ENCODE measurements at regions not wholly inside any gene's neighbourhood (a gene's known extent, or its start where the extent isn't known, plus 50 kb on each side); places are given as distances from the start of the nearest gene placed in this dataset.
A peak's percentile ranks its signal among the peaks of the same experiment; 100 is the strongest.

- Mint-ChIP-seq H3K4me1 (peaks cover 6 to 16% (median 10%) of the 10 kb centered on the region in 7 donors), H3K9me3 (peaks cover 0 to 5% (median 0%) of the 10 kb centered on the region in 11 donors), H3K36me3 (no peaks in the 10 kb centered on the region), H3K27ac (no peak overlapping the region), H3K27me3 (peaks cover 27 to 53% (median 47%) of the 10 kb centered on the region in 5 donors), H3K4me3 (no peak overlapping the region)
- Histone ChIP-seq H3K36me3 (ENCODE audit: control insufficient read depth in 2 of 3, insufficient read depth in 3 of 3, low read length in 3 of 3) (no peaks in the 10 kb centered on the region), H3K27ac (ENCODE audit: low read depth, low read length) (no peak overlapping the region), H3K4me3 (ENCODE audit: low read length) (no peak overlapping the region), H3K4me1 (ENCODE audit: control insufficient read depth in 2 of 2, insufficient read depth in 2 of 2, low read length in 2 of 2) (peaks cover 0 to 5% of the 10 kb centered on the region in 2 donors), H3K27me3 (ENCODE audit: control insufficient read depth in 2 of 2, insufficient read depth in 2 of 2, low read length in 2 of 2) (peaks cover 0 to 2% of the 10 kb centered on the region in 2 donors), H3K9me3 (ENCODE audit: control insufficient read depth in 2 of 3, low read length in 3 of 3) (no peaks in the 10 kb centered on the region)
- ChIA-PET CTCF (no interaction called here), POLR2A (no interaction called here)
- intact Hi-C loops (cut with micrococcal nuclease): no loop called here
- DNase-seq (no peak), ATAC-seq (no peak)
These were observed 210.2 kb upstream of the PKDCC start for GRCh38 chr2:41837610-41838009.

GRCh38 chr2:41840702-41841551 lies 206.9 kb upstream of the PKDCC start:
- Histone ChIP-seq H3K4me1 (ENCODE audit: control insufficient read depth in 2 of 2, insufficient read depth in 2 of 2, low read length in 2 of 2) (peaks cover 0 to 5% of the 10 kb centered on the region in 2 donors), H3K36me3 (ENCODE audit: control insufficient read depth in 2 of 3, insufficient read depth in 3 of 3, low read length in 3 of 3) (no peaks in the 10 kb centered on the region), H3K9me3 (ENCODE audit: control insufficient read depth in 2 of 3, low read length in 3 of 3) (no peaks in the 10 kb centered on the region), H3K4me3 (ENCODE audit: low read length) (peak overlapping the region; percentile 90), H3K27ac (ENCODE audit: low read depth, low read length) (peak overlapping the region; percentile 83), H3K27me3 (ENCODE audit: control insufficient read depth in 2 of 2, insufficient read depth in 2 of 2, low read length in 2 of 2) (no peaks in the 10 kb centered on the region)
- DNase-seq (peak; percentile 93 to 98 (median 97)), ATAC-seq (peak; percentile 99)
- Mint-ChIP-seq H3K27me3 (peaks cover 18 to 34% (median 24%) of the 10 kb centered on the region in 5 donors), H3K4me3 (peak overlapping the region; percentile 90 to 99 (median 95)), H3K36me3 (no peaks in the 10 kb centered on the region), H3K4me1 (peaks cover 6 to 16% (median 10%) of the 10 kb centered on the region in 7 donors), H3K27ac (peak overlapping the region; percentile 84 to 99 (median 96)), H3K9me3 (peaks cover 0 to 5% (median 0%) of the 10 kb centered on the region in 11 donors)
- ChIA-PET CTCF (interaction anchor here (0.7 to 1.5 kb wide), 8 partner anchors 11 to 487 kb away, joined by 3 to 5 read pairs (median 4); no protein-coding TSS in a partner anchor), POLR2A (interaction anchor here (0.6 to 2.0 kb wide), 8 partner anchors 9 to 1752 kb away, joined by 3 to 5 read pairs (median 3); no protein-coding TSS in a partner anchor)
- intact Hi-C loops (cut with micrococcal nuclease): loop anchor here (1.0 to 10.0 kb wide), 17 partner anchors 28 to 1386 kb away; partner anchors contain the start of genes COX7A2L (in 2 of the 2), KCNG3 (in 2 of the 2), EML4 (in 1 of the 2) and MTA3 (in 1 of the 2)

DNA sequence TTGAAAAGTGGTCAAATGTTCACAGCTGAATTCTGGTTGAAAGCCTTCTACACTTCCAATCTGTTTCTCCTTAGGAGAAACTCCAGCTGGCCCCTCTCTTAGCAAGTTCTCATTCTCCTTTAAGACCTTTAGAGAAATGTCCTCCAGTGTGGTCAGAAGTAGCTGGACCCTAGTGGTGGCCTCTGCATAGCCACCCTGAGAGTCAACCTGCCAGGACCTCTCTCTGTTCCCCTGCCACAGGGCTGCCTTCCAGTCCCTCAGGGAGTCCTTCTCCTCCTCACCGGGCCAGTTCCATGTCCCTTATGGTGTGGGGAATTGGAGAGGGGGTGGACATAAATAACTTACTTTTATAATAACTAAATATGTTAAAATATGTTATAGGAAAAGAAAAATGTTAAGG lies 200.9 kb upstream of the PKDCC start:
- DNase-seq (no peak), ATAC-seq (no peak)
- Mint-ChIP-seq H3K27ac (no peak overlapping the region), H3K4me3 (no peak overlapping the region), H3K4me1 (peaks cover 0 to 3% (median 0%) of the 10 kb centered on the region in 7 donors), H3K27me3 (peaks cover 25 to 35% (median 25%) of the 10 kb centered on the region in 5 donors), H3K9me3 (no peaks in the 10 kb centered on the region), H3K36me3 (no peaks in the 10 kb centered on the region)
- Histone ChIP-seq H3K4me1 (ENCODE audit: control insufficient read depth in 2 of 2, insufficient read depth in 2 of 2, low read length in 2 of 2) (no peaks in the 10 kb centered on the region), H3K27me3 (ENCODE audit: control insufficient read depth in 2 of 2, insufficient read depth in 2 of 2, low read length in 2 of 2) (no peaks in the 10 kb centered on the region), H3K36me3 (ENCODE audit: control insufficient read depth in 2 of 3, insufficient read depth in 3 of 3, low read length in 3 of 3) (no peaks in the 10 kb centered on the region), H3K4me3 (ENCODE audit: low read length) (no peak overlapping the region), H3K9me3 (ENCODE audit: control insufficient read depth in 2 of 3, low read length in 3 of 3) (no peaks in the 10 kb centered on the region), H3K27ac (ENCODE audit: low read depth, low read length) (no peak overlapping the region)
- ChIA-PET POLR2A (no interaction called here), CTCF (interaction anchor here (0.7 to 1.1 kb wide), 4 partner anchors 10 to 239 kb away, joined by 3 to 4 read pairs (median 4); no protein-coding TSS in a partner anchor)
- intact Hi-C loops (cut with micrococcal nuclease): loop anchor here in 1 of 2 donors (10.0 kb wide), 1 partner anchor 648 kb away; the partner anchor contains the start of gene KCNG3

DNA sequence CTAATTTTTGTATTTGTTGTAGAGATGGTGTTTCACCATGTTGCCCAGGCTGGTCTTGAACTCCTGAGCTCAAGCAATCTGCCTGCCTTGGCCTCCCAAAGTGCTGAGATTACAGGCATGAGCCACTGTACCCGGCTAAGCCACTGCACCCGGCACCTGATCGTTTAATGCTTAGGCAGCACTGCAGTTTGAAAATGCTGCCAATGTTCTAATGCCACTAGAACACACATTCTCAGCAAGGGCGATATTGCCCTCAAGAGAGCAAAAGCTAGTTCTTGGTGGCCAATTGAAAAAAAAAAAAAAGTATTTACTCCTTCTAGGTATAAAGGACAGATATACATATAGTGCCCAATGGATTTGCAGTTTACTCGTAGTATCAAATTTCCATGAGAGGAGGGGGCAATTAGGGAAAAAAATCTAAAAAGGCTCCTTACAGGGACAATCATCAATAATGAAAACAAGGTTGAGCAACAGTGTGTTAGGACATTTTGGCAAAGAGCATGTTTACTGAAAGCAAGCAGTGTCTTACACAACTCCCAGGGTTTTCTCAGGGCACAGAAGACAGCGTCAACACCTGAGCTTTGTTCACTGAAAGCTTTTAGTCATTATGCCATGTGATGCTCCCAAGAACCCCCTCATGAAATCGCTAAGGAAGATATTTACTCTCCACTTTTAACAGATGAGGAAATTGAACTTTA lies 199.9 kb upstream of the PKDCC start:
- no peak overlapping the region for H3K27ac ChIP-seq (ENCODE audit: low read depth, low read length)
- intact Hi-C loops (cut with micrococcal nuclease): loop anchor here in 1 of 2 donors (10.0 kb wide), 1 partner anchor 647 kb away; the partner anchor contains the start of gene KCNG3
- H3K4me3 Mint-ChIP-seq: no peak overlapping the region
- H3K4me1 ChIP-seq (ENCODE audit: control insufficient read depth in 2 of 2, insufficient read depth in 2 of 2, low read length in 2 of 2): no peaks in the 10 kb centered on the region
- DNase-seq (no peak), ATAC-seq (no peak)
- H3K27ac Mint-ChIP-seq: no peak overlapping the region
- CTCF ChIA-PET: interaction anchor here (1.1 kb wide), 2 partner anchors 9 to 22 kb away, joined by 4 read pairs; no protein-coding TSS in a partner anchor
- POLR2A ChIA-PET: no interaction called here
- H3K36me3 ChIP-seq (ENCODE audit: control insufficient read depth in 2 of 3, insufficient read depth in 3 of 3, low read length in 3 of 3): no peaks in the 10 kb centered on the region
- peaks cover 23 to 35% (median 25%) of the 10 kb centered on the region in 5 donors for H3K27me3 Mint-ChIP-seq
- H3K9me3 ChIP-seq (ENCODE audit: control insufficient read depth in 2 of 3, low read length in 3 of 3): no peaks in the 10 kb centered on the region
- H3K4me1 Mint-ChIP-seq: peaks cover 0 to under 1% (median 0%) of the 10 kb centered on the region in 7 donors
- no peaks in the 10 kb centered on the region for H3K36me3 Mint-ChIP-seq
- H3K27me3 ChIP-seq (ENCODE audit: control insufficient read depth in 2 of 2, insufficient read depth in 2 of 2, low read length in 2 of 2): no peaks in the 10 kb centered on the region
- H3K4me3 ChIP-seq (ENCODE audit: low read length): no peak overlapping the region
- H3K9me3 Mint-ChIP-seq: no peaks in the 10 kb centered on the region

- Histone ChIP-seq H3K36me3 (ENCODE audit: control insufficient read depth in 2 of 3, insufficient read depth in 3 of 3, low read length in 3 of 3) (no peaks in the 10 kb centered on the region), H3K4me1 (ENCODE audit: control insufficient read depth in 2 of 2, insufficient read depth in 2 of 2, low read length in 2 of 2) (no peaks in the 10 kb centered on the region), H3K9me3 (ENCODE audit: control insufficient read depth in 2 of 3, low read length in 3 of 3) (no peaks in the 10 kb centered on the region), H3K27me3 (ENCODE audit: control insufficient read depth in 2 of 2, insufficient read depth in 2 of 2, low read length in 2 of 2) (no peaks in the 10 kb centered on the region), H3K27ac (ENCODE audit: low read depth, low read length) (no peak overlapping the region), H3K4me3 (ENCODE audit: low read length) (no peak overlapping the region)
- ChIA-PET CTCF (interaction anchor here (0.6 to 1.3 kb wide), 5 partner anchors 10 to 903 kb away, joined by 3 to 5 read pairs (median 3); no protein-coding TSS in a partner anchor), POLR2A (interaction anchor here (1.5 kb wide), 1 partner anchor 10 kb away, joined by 4 read pairs; no protein-coding TSS in a partner anchor)
- no peak for DNase-seq
- Mint-ChIP-seq H3K36me3 (no peaks in the 10 kb centered on the region), H3K27ac (no peak overlapping the region), H3K9me3 (no peaks in the 10 kb centered on the region), H3K4me1 (no peaks in the 10 kb centered on the region), H3K27me3 (peaks cover 20 to 31% (median 25%) of the 10 kb centered on the region in 5 donors), H3K4me3 (no peak overlapping the region)
- intact Hi-C loops (cut with micrococcal nuclease): no loop called here
- no peak for ATAC-seq
These were observed 196.3 kb upstream of the PKDCC start for GRCh38 chr2:41851554-41851953.

DNA sequence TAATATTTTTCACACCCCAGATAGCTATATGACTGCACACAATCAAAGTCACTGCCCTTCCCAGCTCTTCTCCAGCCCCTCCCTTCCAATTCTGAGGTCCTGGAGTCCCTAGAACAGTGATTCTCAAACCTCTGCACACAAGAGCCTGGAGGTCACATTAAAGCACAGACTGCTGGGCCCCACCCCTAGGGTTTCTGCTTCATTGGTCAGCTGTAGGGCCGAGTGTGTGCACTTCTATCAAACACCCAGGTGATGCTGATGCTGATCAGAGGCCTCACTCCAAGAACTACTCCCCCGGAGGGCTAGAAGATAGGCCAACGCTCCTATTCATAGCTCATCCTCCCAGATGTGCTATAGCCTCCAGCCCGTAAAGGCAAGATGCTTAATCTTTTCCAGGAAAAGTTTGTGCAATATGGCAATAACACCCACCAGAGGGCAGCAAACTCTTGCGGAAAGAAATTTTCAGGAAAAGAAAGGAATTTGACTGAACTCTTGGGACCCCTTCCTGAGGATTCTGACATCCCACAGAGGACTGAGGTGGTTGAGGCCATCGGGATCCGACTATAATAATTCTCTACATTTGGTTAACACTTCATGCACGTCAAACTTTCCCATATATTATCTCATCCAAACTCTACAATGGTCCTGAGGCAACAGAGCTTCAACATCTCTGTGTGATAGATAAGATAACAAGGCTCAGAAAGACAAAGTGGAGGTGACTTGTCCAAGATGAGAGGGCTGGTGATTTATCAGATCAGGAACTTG lies 194.2 kb upstream of the PKDCC start:
- Histone ChIP-seq H3K9me3 (ENCODE audit: control insufficient read depth in 2 of 3, low read length in 3 of 3) (no peaks in the 10 kb centered on the region), H3K4me3 (ENCODE audit: low read length) (no peak overlapping the region), H3K27ac (ENCODE audit: low read depth, low read length) (no peak overlapping the region), H3K4me1 (ENCODE audit: control insufficient read depth in 2 of 2, insufficient read depth in 2 of 2, low read length in 2 of 2) (no peaks in the 10 kb centered on the region), H3K27me3 (ENCODE audit: control insufficient read depth in 2 of 2, insufficient read depth in 2 of 2, low read length in 2 of 2) (no peaks in the 10 kb centered on the region), H3K36me3 (ENCODE audit: control insufficient read depth in 2 of 3, insufficient read depth in 3 of 3, low read length in 3 of 3) (no peaks in the 10 kb centered on the region)
- Mint-ChIP-seq H3K27ac (no peak overlapping the region), H3K4me1 (no peaks in the 10 kb centered on the region), H3K27me3 (peaks cover 5 to 21% (median 14%) of the 10 kb centered on the region in 5 donors), H3K36me3 (no peaks in the 10 kb centered on the region), H3K9me3 (no peaks in the 10 kb centered on the region), H3K4me3 (no peak overlapping the region)
- ATAC-seq (no peak), DNase-seq (no peak)
- intact Hi-C loops (cut with micrococcal nuclease): loop anchor here in 1 of 2 donors (1.0 kb wide), 1 partner anchor 233 kb away; no protein-coding TSS in a partner anchor
- POLR2A ChIA-PET: no interaction called here
- CTCF ChIA-PET: interaction anchor here (1.1 to 2.2 kb wide), 3 partner anchors 13 to 234 kb away, joined by 4 to 5 read pairs (median 4); no protein-coding TSS in a partner anchor
